ENCODE measurements at regions not wholly inside any gene's neighbourhood (a gene's known extent, or its start where the extent isn't known, plus 50 kb on each side); places are given as distances from the start of the nearest gene placed in this dataset.

DNA sequence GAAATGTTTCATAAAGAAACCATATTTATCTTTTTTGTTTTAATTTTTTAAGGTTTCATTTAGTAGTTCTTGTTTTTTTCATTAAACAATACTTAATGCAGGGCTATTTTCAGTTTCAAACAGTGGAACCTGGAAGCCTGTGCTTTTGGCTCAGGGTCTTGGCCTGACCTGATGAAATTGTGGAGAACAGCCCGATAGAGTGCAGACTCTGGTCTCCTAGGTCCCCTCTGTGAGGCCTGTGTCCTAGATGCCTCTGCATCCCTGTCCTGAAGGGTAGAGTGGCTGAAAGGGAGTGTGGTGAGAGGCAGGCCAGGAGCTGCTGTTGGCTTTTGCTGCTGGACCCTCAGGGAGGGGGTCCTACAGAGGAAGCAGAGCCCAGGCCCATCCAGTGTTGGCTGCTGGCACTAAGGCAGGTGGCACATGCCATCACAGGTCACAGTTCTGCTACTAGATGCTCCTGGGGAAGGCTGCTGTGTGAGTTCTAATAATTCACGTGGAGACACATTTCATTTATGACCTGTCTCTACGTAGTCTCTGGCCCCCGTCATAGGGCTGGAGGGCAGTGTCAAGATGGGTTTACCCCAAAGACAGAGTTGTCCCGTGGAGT, 201.0 kb upstream of the COPS8 start:
- no peak for DNase-seq

DNA sequence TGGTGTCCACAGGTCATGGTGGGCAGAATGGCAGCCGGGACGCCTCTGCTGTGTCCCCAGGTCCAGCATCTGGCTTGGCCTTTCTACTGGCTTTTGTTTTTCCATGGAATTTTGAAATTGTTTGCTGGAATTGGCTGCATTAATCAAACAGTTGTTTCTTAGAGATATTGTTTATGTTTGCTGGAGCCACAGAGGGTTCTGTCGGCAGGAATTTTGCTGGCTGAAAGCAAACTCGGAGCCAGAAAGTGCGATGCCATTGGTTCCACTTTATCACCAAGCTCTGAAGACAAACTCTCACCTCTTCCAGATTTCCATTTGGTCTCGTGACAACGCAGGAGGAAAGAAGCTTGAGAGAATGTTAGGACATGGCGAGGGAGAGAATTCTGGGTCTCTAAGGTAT, 199.2 kb upstream of the COPS8 start:
- no peak for DNase-seq

DNA sequence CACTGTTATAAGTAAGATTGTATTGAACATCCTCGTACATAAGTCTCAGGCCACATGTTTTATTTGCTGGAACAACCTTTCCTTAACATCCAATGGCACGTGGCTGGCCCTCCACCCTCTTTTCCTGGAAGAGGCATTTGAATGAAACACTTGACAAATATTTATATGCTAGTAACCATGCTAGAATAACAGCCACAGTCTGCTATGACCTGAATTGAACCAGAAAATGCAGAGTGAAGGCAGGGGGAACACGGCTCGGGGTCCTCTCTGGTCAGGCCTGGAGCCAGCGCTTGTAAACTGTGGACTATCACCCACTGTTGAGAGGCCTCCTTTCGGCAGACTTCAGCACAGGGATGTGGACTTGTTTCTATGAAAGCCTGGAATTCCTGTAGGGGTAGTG, 198.2 kb upstream of the COPS8 start:
- DNase-seq, result no peak

DNA sequence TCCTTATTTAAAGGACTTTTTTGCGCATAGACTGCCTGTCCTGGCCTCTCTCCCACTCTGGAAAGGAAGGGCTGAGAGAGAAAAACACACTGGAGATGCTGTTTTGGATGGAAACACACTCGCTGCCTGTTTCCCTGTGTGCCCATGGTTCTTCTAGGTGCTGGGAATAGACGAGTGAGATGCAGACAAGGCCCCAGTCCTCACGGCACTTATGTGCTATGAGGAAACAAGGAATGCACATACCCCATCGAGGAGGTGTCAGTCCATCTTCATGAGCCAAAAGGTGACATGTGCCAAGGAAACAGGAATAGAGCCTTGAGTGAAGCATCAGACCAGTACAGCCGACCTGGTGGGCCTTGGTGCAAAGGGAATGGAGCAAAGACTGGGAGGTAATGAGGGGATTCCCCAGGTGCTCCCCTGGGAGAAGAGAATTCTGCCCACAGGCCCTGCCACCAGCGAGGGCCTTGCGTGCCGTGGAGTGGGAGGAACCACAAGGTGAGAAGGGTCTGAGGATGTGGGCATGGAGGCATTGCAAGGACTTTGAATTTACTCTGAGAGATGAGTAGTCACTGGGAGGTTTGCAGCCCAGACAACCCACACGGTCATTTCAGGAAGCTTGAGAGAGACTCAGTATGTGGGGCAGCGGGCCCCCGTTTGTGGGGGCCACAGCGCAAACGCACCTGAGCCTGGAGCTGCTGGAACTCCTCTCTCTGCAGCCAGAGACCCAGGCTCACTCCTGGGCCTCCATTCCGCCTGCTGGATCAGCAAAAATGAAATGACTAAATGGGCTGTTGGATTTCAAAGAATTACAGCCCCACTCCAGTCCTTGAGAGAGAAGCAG, 197.5 kb upstream of the COPS8 start:
- DNase-seq, result no peak

DNA sequence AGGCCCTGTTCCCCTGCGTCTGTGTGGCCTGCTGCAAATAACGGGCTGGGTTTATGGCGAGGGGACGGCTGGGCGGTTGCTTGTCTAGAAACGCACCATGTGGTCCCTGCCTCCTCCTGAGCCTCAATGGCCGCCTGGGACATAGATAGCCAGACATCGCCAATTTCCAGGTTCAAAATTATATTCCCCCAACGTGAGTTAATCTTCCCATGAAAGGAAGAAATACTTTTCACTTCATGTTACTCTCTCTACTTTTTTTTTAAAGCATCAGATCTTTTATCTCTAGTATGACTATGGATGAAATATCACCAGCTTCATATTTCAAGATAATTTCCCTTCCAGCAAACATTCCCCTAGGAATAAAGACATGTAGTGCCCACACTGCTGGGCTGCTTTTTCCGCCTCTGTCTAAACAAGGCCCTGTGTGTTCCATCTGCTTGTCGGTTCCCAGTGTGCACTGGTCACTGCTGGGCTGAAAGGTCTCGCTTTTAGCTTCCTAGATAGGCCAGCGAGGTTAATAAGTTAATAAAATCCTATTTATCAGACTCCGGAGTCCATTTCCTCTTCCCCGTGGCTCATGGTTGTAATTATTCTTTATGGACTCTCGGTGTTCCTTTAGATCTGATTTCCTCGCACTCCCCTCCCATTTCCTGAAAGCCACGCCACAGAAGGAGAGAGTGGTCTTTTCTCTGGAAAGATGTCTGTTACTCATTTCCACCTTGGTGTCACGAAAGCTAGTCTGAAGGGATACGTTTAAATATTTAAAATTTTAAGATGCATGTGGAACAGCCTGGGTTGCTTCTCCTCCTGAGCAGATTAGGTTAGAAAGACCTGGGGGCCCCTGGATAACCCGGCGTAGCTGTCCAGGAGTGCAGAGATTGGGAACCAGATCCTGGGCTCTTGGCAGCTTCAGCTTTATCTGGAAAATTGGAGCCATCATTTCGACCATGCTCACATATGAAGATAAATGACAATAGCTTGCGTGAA, 196.6 kb upstream of the COPS8 start:
- DNase-seq, result no peak

DNA sequence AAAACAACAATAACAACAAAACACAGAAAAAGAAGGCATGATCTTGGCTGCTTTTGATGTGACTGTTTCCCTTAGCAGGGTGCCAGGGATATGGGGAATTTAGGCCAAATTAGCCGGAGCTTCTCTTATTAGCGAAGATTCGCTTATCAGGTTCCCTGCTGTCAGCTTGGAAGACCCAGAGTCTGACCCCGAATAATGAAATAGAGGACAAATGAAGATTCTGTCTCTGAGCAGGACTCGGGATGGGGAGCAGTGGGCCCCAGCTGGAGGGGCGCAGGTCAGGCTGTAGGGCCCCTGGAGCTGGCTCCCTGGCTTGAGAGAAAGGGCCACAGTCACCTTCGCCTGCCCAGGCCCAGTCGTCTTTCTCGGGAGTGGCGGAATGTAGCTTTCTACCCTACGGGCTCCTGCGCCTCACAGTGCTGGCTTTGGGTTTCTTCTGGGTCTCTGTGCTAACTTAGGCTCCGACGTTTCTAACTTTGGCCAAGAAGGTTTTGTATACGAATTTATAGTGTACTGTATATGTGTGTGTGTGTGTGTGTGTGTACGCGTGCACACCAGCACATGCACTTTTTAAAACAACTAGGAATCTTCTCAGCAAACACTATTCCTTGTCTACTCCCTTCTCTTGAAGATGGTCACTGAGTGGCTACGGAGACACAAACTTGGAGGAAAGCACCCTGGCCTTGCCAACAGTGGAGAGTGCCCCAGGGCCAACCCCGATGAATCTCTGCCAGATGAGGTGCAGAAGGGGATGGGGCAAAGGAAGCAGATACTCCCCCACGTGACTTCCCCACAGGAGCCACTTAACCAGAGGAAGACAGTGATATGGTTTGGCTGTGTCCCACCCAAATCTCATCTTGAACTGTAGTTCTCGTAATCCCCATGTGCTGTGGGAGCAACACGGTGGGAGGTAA, 195.6 kb upstream of the COPS8 start:
- no peak for DNase-seq

DNA sequence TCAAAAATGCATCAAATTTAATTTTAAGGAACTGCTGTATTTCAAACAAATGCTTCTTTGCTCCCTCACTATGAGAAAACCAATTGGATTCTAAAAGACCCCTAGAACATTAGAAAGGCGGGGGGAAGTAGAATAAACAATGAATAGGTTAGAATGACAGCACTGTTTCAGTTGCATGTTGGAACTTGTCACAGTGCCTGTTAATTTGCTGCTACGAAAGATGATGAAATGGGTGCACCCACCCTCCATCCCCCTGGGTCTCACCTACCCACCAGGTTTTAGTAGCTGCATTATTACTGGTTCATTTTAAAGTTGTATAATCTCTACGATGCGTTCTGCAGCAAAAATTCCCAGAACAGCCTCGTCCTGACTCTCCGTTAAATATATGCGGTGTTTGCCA, 193.0 kb upstream of the COPS8 start:
- no peak for DNase-seq

DNA sequence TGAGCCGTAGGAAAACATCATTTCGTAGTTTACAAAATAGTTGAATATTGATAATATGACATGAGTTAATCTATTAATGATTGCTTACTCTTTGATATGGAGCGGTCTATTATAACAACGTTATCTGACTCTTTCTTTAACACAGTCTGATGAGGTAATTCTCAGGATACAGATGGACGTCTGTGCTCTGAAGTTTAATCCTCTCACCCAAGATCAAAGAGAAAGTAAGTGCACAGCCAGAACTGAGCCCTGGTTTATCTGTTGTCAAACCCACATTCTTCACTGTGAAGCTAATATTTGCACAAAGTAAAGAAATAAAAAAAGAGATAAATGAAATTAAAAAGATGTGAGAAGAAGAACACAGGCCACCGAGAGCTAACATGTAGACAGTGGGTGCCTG, 190.9 kb upstream of the COPS8 start:
- no peak for DNase-seq

DNA sequence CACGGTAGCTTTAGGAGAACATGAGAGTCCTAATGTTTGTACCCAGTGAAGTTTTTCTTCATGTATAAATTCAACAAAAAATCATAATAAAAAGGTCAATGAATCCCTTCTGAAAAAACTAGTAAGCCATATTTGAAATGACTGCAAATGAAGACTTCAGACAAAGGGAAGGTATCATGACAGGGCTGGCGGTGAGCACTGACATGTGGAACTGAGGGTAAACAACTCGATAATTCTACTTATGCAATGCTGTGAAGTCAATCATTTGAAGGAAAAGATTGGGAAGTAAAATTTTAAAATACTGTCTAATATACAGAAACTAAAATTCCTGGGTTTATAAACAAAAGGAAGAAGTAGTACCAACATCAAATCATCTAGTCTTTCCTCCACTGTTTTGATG, 190.2 kb upstream of the COPS8 start:
- no peak for DNase-seq

DNA sequence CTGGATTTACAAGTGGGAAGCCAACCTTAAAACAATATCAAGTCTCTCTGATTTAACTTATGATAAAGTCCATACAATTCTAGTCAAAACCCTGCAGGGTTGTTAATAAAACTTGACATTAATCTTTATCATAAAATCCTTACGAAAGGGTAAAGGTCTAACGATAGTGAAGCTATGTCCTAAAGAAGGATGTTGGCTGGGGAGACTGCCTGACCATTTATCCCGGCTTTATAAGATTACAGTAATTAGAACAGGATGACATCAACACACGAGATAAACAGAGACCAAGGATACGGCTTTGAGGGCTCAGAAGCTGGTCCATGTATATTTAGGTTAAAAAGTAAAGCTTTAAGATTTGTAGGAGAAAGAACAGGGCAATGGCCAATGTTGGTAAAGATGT, 189.0 kb upstream of the COPS8 start:
- no peak for DNase-seq

DNA sequence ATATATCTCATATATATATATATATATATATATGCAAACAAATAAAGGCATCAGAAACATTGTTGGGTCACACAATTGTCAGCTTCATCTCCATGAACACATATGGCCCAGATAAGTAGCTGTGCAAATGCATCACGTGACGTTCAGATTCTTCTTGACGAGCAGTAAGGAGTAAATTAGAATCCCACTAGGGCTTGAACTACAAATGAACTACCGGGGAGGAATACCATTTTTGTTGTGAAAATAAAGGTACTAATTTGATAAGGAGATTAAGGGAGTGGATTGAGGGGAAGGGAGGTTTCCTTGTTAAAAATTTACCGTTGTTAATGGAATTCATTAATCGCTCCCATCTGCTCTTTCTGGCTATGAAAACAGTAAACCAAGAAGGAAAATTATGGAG, 186.5 kb upstream of the COPS8 start:
- no peak for DNase-seq

DNA sequence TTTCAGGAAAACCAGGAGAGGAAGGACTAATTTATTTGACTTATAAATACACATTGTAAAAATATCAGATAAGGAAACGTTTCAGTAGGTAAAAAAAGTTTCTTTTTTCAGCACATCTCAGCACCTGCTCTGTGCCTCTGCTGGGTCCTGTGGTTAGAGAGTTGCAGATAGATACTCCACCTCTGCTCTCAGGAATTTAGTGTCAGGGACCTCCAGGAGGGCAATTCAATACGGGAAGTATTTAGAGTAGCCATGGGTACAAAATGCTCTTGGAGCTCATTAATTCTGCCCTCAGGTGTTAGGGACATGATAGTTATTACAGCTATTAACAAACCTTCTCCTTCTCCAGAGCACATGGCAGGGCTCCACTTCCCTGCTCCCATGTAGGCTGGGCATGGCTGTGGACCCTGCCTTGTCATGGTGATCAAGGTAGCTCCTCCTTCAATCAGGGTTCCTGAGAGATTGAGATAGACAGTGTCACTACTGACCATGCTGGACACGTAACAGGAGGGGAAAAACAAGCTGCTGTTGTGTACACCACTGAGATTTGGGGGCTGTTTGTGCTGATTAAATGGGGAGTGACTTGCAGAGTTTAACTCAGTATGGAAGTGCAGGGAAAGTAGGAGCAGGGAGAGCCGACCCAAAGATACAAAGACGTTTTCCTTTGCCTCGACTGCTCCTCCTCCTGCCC, 185.6 kb upstream of the COPS8 start:
- no peak for DNase-seq

DNA sequence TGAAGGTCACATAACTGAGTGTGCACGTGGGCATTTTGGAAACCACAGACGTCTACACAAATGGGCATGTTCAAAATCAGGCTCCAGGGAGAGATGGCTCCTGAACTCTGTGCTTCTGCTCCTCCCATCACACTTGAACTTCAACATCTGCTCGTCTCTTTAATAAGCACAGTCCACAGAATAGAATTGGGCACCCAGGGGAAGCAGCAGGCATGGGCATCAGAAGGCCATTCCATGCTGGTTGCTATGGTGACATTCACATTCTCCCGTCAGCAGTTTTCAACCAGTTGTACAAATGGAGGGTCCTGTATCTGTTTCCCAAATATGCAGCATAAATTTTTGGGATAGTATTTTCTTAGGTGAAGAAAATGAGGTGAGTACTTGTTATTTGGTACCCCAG, 183.7 kb upstream of the COPS8 start:
- DNase-seq, result no peak

DNA sequence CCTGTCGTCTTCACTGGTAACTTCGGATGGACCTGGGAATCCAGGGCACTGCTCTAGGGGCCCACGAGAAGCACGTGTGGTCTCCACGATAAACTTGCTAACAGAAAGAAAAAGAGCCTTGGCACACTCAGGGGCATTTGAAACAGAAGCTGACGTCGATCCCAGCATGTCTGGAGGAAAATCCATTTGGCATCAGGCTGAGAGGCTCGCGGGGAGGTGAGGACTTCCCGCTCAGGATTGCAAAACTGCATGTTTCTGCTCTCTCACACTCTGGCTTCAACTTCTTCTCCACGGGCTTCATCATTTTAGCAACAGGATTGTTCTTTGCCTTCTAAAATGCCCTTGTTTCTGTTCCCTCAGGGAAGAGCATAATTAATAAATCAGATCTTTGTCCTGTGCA, 181.7 kb upstream of the COPS8 start:
- no peak for DNase-seq

DNA sequence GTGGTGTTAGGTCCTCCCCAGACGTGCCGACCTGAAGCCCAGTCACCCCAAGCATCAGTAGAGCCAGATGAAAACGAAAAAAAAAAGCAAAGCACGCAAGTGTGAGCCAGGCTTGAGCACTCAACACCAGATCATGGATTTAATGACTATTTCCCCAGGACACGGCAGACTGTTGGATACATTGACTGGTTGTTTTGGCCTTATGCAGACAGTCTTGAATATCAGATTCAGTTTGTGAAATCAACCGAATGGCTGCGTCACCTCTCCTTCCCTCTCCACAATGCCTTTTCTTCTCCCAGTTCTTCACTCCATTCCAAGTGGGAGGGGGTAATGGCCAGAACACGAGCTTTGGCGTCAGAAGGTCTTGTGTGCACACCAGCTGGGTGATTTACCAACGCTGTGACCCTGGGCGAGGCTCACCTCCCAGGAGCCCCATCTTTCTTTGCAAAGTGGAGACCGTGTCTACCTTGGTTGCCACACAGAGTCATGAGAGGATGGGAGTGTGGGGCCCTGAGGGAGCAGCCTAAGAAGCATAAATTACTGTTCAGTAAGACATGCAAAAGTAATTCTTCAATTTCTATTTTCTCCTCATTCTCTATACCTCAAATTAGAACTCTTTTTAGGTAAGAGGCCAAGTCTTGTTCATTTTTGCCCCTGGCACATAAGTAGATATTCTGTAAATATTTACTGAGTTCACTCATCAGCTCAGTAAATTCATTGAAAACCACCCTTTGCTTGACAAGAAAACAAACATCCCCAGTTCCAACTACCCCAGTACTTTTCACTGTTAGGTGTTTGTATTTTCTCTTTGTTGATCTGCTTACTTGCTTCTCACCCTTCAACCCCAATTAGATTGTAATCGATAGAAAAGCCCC, 181.1 kb upstream of the COPS8 start:
- peak in 1 of 2 experiments; percentile 43 for DNase-seq

DNA sequence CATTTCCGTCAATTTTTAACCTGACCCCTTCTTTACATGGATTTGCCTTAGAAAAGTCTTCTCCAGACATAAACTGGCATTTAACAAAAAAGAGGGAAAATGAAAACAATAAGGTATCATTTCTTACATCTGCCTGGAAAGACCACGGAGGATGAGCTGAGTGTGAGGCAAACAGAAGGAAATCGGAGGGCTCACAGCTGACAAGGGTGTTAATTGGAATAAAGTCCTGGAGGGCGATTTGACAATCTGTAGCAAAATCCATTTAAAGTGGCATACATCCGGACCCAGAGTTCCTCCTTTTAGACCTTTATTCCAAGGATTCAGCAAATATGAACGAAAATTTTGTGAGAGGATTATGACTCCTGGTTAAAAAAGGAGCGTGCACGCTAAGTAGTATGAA, 179.7 kb upstream of the COPS8 start:
- DNase-seq, result no peak

DNA sequence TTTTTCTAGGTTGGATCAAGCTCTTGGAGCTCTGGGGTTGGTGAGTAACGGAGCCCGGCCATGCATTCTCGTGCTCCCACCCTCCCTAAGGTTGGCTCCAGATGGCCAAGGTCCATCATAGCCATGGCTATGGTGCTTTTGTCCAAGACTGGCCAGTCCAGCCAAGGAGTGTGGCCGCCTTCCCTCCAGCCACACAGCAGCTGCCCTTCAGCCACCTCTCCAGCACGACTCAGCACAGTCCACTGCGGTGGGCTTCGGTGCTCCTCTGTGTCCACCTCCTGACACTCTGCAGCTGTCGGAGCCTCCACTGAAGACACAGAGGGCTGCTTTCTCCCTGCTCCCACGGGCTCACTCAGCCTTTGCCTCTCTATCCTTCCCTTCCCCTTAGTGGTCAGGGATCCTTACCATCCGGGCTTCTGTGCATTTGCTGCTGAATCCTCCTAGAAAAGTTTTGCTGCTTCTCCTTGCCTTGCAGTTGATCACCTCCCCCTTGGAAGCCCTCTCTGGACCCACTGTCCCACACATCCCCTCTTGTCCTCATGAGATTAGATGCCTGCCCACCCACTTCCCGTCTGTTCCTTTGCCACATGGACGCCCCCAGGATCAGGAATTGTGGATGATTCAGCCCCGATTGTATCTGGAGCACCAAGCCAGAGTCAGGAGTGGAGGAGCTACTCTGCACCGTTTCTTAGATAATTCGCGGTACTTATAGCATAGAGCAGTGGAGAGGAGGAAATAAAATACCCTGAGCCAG, 177.1 kb upstream of the COPS8 start:
- no peak for DNase-seq

DNA sequence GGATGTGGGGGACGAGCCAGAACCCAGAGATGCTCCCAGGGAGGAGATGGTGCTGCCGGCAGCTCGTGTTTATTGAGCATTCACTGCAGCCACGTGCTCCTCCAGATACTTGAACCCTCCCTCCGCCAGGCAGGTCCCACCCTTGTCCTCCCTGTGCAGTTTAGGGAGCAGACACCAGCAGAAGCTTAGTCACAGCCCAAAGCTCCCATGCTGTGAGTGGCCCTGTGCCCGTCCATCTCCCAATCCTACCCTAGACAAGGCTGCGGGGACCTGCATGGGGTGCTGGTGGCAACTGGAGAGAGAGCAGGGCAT, 176.5 kb upstream of the COPS8 start:
- DNase-seq, result no peak

DNA sequence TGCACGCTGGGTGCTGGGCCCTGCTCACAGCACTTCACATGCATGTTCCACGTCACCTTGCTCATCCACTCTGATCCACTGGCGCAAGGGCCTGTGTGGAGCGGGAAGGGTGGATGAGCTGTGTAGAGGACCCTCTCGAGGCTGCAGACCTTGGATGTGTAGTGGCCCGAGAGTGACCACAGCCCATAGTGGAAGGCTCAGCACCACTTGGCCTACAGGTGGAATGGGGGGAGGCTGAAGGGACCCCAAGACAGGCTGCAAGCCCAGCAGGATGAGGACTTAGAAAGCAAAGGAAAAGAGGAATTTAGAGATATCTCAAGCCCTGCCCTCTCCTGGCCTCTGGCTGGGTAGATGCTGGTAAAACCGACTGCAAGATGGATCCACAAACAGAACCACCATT, 175.9 kb upstream of the COPS8 start:
- no peak for DNase-seq

DNA sequence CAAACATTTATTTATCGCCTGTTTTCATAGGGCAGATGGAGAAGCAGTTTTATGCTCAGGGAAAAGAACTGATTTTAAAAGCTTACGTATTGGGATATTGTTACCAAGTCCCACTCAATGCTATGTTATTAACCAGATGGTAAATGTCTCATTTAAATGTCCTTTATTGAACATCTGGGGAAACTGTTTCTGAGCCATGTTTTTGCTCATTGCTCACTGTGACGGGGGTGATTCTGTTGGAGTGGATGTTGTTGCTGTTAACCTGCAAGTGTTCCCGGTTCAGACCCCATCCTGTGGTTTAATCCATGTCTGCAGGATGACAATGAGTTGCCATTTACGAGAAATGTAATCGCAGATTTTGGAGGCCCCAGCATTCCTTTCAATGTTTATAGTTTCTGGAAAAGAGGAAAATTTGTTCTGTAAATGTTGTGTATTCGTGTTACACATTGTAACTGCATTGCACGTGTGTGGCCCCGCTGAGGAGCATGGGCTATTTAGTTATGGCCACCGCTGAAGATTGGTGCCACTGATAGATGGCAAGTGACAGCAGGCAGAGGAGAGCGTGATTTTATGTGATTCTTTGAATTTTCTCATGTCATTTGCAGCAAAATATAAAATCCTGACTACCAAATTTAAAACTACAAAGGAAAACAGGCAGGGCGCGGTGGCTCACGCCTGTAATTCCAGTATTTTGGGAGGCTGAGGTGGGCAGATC, 174.8 kb upstream of the COPS8 start:
- DNase-seq, result no peak
